Neural progenitor cell (in vitro differentiated cells): ENCODE measurements at regions not wholly inside any gene's neighbourhood (a gene's known extent, or its start where the extent isn't known, plus 50 kb on each side); places are given as distances from the start of the nearest gene placed in this dataset.

Experiments
- EZH2 ChIP-seq: fragments of 200-600 bp; sonication (generic); IDR thresholded peaks from 2 replicates; pipeline ENCODE4 v1.6.1; 2017; ENCODE audit warnings: antibody characterized with exemption, mild to moderate bottlenecking, moderate library complexity
- TF ChIP-seq, protein P1 (sequence below): fragments of 200-600 bp; sonication (generic); IDR thresholded peaks from 2 replicates; pipeline ENCODE4 v1.5.1; 2017; ENCODE audit warnings: antibody characterized with exemption, mild to moderate bottlenecking

DNA sequence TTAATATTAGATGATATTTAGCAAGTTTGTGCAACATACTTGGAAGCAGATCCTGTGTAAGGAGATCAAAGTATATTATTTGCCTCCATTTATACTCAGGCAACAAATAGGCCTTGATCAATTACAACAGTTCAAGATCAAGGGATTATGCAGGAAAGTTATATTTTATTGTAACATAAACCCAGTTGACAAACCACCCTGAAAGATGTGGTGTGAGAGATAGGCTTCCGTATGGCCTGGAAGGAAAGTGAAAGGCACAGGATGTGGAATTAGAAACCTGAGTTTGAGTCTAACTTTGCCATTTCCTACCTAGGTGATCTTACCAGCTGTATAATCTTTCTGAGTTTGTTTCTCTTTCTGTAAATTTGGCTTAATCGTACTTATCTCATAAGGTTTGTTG, 284.1 kb downstream of the BMP4 start:
- TF ChIP-seq EZH2 = no peak
- TF ChIP-seq, protein P1, sequence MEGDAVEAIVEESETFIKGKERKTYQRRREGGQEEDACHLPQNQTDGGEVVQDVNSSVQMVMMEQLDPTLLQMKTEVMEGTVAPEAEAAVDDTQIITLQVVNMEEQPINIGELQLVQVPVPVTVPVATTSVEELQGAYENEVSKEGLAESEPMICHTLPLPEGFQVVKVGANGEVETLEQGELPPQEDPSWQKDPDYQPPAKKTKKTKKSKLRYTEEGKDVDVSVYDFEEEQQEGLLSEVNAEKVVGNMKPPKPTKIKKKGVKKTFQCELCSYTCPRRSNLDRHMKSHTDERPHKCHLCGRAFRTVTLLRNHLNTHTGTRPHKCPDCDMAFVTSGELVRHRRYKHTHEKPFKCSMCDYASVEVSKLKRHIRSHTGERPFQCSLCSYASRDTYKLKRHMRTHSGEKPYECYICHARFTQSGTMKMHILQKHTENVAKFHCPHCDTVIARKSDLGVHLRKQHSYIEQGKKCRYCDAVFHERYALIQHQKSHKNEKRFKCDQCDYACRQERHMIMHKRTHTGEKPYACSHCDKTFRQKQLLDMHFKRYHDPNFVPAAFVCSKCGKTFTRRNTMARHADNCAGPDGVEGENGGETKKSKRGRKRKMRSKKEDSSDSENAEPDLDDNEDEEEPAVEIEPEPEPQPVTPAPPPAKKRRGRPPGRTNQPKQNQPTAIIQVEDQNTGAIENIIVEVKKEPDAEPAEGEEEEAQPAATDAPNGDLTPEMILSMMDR = no peak
